ENCODE measurements at regions not wholly inside any gene's neighbourhood (a gene's known extent, or its start where the extent isn't known, plus 50 kb on each side); places are given as distances from the start of the nearest gene placed in this dataset.

GRCh38 chr15:87604857-87605446 is 651.6 kb downstream of the NTRK3 start:
- TF ChIP-seq, protein P1, sequence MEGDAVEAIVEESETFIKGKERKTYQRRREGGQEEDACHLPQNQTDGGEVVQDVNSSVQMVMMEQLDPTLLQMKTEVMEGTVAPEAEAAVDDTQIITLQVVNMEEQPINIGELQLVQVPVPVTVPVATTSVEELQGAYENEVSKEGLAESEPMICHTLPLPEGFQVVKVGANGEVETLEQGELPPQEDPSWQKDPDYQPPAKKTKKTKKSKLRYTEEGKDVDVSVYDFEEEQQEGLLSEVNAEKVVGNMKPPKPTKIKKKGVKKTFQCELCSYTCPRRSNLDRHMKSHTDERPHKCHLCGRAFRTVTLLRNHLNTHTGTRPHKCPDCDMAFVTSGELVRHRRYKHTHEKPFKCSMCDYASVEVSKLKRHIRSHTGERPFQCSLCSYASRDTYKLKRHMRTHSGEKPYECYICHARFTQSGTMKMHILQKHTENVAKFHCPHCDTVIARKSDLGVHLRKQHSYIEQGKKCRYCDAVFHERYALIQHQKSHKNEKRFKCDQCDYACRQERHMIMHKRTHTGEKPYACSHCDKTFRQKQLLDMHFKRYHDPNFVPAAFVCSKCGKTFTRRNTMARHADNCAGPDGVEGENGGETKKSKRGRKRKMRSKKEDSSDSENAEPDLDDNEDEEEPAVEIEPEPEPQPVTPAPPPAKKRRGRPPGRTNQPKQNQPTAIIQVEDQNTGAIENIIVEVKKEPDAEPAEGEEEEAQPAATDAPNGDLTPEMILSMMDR (IDR thresholded peaks at IDR 0.05 in 8 of 11, conservative IDR thresholded peaks at IDR 0.05 in 3 of 11) = peak in 6 of 11 experiments; percentile 9 to 44 (median 26)
- TF ChIP-seq POLR2A (IDR thresholded peaks at IDR 0.05) (no peak), POLR2AphosphoS5 (IDR thresholded peaks at IDR 0.05) (no peak)
